Tibial artery (tissue), 4 donors: ENCODE measurements at regions not wholly inside any gene's neighbourhood (a gene's known extent, or its start where the extent isn't known, plus 50 kb on each side); places are given as distances from the start of the nearest gene placed in this dataset.
A peak's percentile ranks its signal among the peaks of the same experiment; 100 is the strongest.

ENCODE experiments used
- DNase-seq, 2 donors: peaks; one replicate each; pipeline ENCODE4 v3.0.0-alpha.2; 2019
- H3K27ac ChIP-seq, 2 donors: fragments of 200-600 bp; sonication (generic) in 1 of 2; 1 replicate in 1 of 2; 2 replicates in 1 of 2; pipeline ENCODE4 v1.5.1; 2018 to 2019; ENCODE audit warnings: mild to moderate bottlenecking in 1 of 2
- H3K27me3 ChIP-seq, 2 donors: fragments of 200-600 bp; sonication (generic) in 1 of 2; one replicate each; pipeline versions ENCODE4 v1.5.1 to v1.6.0; 2016 to 2019
- H3K36me3 ChIP-seq, 3 donors: fragments of 200-600 bp; sonication (generic) in 2 of 3; one replicate each; pipeline ENCODE4 v1.5.1; 2016 to 2019; ENCODE audit warnings: mild to moderate bottlenecking in 2 of 3
- H3K4me1 ChIP-seq, 4 donors: fragments of 200-600 bp; sonication (generic) in 2 of 4; 1 replicate in 3 of 4; 2 replicates in 1 of 4; pipeline ENCODE4 v1.5.1; 2016 to 2019
- H3K4me3 ChIP-seq, 2 donors: fragments of 200-600 bp; sonication (generic) in 1 of 2; 1 replicate in 1 of 2; 2 replicates in 1 of 2; pipeline ENCODE4 v1.5.1; 2018 to 2019; ENCODE audit warnings: mild to moderate bottlenecking in 2 of 2
- H3K9me3 ChIP-seq, 3 donors: fragments of 200-600 bp; sonication (generic) in 1 of 3; one replicate each; pipeline ENCODE4 v1.5.1; 2016 to 2019
- intact Hi-C: fragments of 100-400 bp; cut with DNase I; formaldehyde crosslinking; loops from one replicate; pipeline ENCODE4 v1.15.0; 2023; ENCODE audit warnings: low total_unique reads
- TF ChIP-seq, protein P1 (sequence below), 2 experiments: fragments of 200-600 bp in 1 of 2; fragments of 450-650 bp in 1 of 2; IDR thresholded peaks; one replicate each; pipeline ENCODE4 v1.5.1; 2017 to 2019; ENCODE audit warnings: antibody characterized with exemption in 2 of 2, mild to moderate bottlenecking in 1 of 2, moderate library complexity in 1 of 2

DNA sequence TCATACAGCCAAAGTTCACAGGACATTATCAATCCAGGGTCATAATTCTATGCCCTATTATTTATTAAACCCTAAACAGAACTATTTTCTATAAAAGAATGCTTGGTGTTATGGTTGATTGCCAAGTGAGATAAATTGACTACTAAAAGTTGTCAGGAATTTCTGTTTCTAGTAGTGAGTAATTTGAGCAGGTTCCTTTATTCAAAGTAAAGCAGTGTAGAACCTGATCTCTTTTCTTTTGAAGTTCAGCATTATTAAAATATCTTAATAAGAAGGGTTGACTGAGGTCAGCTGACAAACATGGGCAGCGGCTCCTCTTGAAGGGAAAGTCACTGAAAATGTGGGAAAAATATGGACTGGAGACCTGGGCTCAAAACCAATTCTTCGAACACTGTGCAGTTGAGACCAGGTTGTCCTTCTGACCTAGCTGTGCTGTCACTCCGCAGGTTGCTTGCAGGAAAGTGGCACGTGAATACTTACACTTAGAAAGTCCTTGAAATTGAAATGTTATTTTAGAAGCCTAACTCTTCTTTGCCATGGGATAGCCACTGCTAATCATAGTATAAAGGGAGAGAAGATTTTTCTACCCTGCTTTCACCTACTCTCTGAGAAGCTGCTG is 141.0 kb downstream of the RASSF9 start:
- intact Hi-C loops: no loop called here
- no peak for DNase-seq
- H3K4me3 ChIP-seq: no peak overlapping the region
- no peaks in the 10 kb centered on the region for H3K36me3 ChIP-seq
- H3K27ac ChIP-seq: no peak overlapping the region
- TF ChIP-seq, protein P1, sequence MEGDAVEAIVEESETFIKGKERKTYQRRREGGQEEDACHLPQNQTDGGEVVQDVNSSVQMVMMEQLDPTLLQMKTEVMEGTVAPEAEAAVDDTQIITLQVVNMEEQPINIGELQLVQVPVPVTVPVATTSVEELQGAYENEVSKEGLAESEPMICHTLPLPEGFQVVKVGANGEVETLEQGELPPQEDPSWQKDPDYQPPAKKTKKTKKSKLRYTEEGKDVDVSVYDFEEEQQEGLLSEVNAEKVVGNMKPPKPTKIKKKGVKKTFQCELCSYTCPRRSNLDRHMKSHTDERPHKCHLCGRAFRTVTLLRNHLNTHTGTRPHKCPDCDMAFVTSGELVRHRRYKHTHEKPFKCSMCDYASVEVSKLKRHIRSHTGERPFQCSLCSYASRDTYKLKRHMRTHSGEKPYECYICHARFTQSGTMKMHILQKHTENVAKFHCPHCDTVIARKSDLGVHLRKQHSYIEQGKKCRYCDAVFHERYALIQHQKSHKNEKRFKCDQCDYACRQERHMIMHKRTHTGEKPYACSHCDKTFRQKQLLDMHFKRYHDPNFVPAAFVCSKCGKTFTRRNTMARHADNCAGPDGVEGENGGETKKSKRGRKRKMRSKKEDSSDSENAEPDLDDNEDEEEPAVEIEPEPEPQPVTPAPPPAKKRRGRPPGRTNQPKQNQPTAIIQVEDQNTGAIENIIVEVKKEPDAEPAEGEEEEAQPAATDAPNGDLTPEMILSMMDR (IDR thresholded peaks at IDR 0.05): no peak
- H3K4me1 ChIP-seq: no peaks in the 10 kb centered on the region
- H3K9me3 ChIP-seq: no peaks in the 10 kb centered on the region
- H3K27me3 ChIP-seq: no peaks in the 10 kb centered on the region

DNA sequence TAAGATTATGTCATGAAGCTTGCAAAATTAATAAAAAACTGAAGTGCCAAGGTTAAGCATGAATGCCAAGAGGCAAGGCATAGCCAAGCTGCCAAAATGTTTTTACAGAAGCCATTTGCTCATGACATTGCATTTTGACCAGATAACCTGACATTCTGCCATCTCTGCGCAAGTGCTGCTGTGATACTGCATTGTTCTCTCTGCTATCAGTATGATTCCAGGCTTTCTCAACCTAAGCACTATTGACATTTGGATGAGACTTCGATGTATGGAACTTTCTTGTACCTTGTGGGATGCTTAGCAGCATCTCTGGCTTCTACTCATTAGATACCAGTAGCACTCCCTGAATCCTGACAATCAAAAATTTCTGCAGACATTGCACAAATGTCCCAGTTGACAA is 139.2 kb downstream of the RASSF9 start:
- no peaks in the 10 kb centered on the region for H3K4me1 ChIP-seq

DNA sequence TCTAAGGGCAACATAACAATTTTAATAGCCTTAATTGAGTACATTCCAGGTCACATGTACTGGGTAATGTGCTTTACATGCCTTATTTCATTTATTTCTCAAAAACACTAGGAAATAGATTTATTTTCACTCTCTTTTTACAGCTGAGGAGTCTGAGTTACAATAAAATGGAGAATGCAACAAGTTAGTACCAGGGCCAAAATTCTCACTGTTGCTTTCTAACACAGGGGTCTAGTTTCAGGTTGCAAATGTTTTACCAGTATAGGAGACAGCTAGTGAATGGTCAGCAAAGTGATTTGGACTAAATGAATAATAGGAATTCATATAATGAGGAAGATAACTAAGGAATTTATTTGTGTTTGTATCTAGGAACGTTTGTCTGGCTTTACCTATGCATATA is 137.3 kb downstream of the RASSF9 start:
- no peak overlapping the region for H3K4me3 ChIP-seq
- TF ChIP-seq, protein P1 (IDR thresholded peaks at IDR 0.05): no peak
- H3K27ac ChIP-seq: no peak overlapping the region
- intact Hi-C loops: no loop called here
- H3K4me1 ChIP-seq: no peaks in the 10 kb centered on the region
- no peaks in the 10 kb centered on the region for H3K36me3 ChIP-seq
- DNase-seq: no peak
- no peaks in the 10 kb centered on the region for H3K27me3 ChIP-seq
- no peaks in the 10 kb centered on the region for H3K9me3 ChIP-seq

More for the DNA sequence above, 139.2 kb downstream of the RASSF9 start:
- no peaks in the 10 kb centered on the region for H3K36me3 ChIP-seq
- H3K9me3 ChIP-seq: no peaks in the 10 kb centered on the region
- no peaks in the 10 kb centered on the region for H3K27me3 ChIP-seq
- TF ChIP-seq, protein P1 (IDR thresholded peaks at IDR 0.05): no peak
- H3K4me3 ChIP-seq: no peak overlapping the region
- intact Hi-C loops: no loop called here
- H3K27ac ChIP-seq: no peak overlapping the region
- no peak for DNase-seq

DNA sequence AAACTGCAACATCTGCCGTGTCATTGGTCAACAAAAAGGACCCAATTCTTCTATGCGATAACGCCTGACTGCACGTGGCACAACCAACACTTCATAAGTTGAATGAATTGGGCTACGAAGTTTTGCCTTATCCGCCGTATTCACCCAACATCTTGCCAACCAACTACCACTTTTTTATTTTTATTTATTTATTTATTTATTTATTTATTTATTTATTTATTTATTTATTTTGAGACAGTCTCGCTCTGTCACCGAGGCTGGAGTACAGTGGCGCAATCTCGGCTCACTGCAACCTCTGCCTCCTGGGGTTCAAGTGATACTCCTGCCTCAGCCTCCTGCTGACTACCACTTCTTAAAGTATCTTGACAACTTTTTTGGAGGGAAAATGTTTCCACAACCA is 127.4 kb downstream of the RASSF9 start:
- Histone ChIP-seq H3K36me3 (no peaks in the 10 kb centered on the region), H3K4me3 (no peak overlapping the region), H3K4me1 (peaks cover 0 to 29% (median 14%) of the 10 kb centered on the region in 4 donors), H3K27me3 (no peaks in the 10 kb centered on the region), H3K9me3 (no peaks in the 10 kb centered on the region), H3K27ac (no peak overlapping the region)
- TF ChIP-seq, protein P1 (IDR thresholded peaks at IDR 0.05): no peak
- intact Hi-C loops: no loop called here
- no peak for DNase-seq

DNA sequence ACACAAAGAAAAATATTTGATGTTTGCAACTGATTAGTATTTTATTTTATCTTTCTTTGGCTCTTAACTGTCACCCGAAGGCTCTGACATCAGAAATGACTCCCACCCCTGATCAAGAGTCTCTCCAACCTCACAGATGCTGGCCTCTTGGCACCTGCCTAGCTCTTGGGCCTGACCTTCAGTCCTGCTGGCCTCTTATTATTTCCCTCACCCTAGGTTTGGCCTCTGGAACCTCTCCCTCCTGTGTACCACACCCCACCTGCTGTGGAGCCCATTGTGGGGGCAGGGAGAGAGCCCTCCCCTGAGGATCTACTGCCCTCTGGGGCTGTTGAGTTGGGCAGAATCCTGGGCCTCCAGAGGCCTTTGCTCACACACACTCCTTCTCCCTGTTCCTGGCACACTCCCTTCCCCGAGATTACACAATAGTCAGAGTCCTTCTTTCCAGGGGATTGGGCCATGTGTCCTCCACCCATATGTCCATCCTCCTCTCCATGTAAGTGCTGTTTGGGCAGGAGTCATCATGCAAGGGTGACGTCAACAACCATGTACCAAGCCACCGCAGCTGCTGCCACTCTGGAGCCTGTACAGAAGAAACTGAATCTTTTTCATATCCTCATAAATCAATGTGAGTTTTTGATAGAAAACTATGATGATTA is 124.3 kb downstream of the RASSF9 start:
- H3K4me3 ChIP-seq: no peak overlapping the region
- H3K4me1 ChIP-seq: peaks cover 0 to 34% (median 14%) of the 10 kb centered on the region in 4 donors
- TF ChIP-seq, protein P1 (IDR thresholded peaks at IDR 0.05): no peak
- intact Hi-C loops: no loop called here
- DNase-seq: peak; percentile 81 to 88
- peaks cover 0 to 3% (median 0%) of the 10 kb centered on the region in 3 donors for H3K9me3 ChIP-seq
- no peaks in the 10 kb centered on the region for H3K36me3 ChIP-seq
- H3K27me3 ChIP-seq: no peaks in the 10 kb centered on the region
- H3K27ac ChIP-seq: peak overlapping the region; percentile 70 to 75
